ENCODE measurements at regions not wholly inside any gene's neighbourhood (a gene's known extent, or its start where the extent isn't known, plus 50 kb on each side); places are given as distances from the start of the nearest gene placed in this dataset.

DNA sequence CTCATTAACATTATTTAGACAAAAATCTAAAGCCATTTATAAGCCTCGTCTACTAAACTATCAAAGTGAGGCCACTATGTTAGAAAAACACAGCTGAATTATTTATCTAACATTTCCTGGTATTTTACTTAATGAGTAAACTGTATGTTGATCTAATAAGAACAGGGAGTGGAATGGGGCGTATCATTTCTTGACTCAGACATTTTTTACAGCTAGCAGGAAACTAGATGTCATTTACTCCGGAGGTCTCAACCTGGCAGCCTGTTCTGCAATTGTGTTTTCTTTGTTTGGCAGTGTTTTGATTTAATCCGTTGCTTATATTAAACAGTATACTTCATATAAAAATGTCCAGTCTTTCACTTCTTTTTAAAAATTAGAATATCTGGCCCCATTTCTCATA, 79.1 kb upstream of the ABI3BP start:
- ChIA-PET POLR2A (no interaction called here), CTCF (interaction anchor here (1.2 to 1.5 kb wide), 2 partner anchors 13 to 564 kb away, joined by 3 to 5 read pairs; no protein-coding TSS in a partner anchor)
- no peak for DNase-seq (ENCODE audit: extremely low spot score)
- TF ChIP-seq, protein P1, sequence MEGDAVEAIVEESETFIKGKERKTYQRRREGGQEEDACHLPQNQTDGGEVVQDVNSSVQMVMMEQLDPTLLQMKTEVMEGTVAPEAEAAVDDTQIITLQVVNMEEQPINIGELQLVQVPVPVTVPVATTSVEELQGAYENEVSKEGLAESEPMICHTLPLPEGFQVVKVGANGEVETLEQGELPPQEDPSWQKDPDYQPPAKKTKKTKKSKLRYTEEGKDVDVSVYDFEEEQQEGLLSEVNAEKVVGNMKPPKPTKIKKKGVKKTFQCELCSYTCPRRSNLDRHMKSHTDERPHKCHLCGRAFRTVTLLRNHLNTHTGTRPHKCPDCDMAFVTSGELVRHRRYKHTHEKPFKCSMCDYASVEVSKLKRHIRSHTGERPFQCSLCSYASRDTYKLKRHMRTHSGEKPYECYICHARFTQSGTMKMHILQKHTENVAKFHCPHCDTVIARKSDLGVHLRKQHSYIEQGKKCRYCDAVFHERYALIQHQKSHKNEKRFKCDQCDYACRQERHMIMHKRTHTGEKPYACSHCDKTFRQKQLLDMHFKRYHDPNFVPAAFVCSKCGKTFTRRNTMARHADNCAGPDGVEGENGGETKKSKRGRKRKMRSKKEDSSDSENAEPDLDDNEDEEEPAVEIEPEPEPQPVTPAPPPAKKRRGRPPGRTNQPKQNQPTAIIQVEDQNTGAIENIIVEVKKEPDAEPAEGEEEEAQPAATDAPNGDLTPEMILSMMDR (IDR thresholded peaks at IDR 0.05; ENCODE audit: control extremely low read depth, extremely low read depth, low read depth, missing control alignments) = no peak

DNA sequence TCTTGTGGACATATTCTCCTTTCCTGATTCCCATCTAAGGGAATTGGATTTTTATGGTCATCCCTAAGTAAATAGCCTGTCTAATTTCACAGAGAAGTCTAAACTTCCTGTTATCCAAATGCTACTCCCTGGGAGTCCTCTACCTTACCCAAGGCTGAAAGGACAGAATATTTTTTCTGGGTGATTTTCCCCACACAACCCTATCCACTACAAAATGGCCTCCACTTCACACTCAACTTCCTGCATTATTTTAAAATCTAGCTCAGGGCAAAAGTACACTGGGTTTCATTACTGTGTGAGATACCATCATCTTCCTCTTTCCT, 77.5 kb upstream of the ABI3BP start:
- TF ChIP-seq, protein P1 (IDR thresholded peaks at IDR 0.05; ENCODE audit: control extremely low read depth, extremely low read depth, low read depth, missing control alignments) = no peak
- ChIA-PET POLR2A (no interaction called here), CTCF (interaction anchor here (0.7 to 3.0 kb wide), 12 partner anchors 36 to 620 kb away, joined by 3 to 13 read pairs (median 4); no protein-coding TSS in a partner anchor)
- DNase-seq (ENCODE audit: extremely low spot score) = no peak

DNA sequence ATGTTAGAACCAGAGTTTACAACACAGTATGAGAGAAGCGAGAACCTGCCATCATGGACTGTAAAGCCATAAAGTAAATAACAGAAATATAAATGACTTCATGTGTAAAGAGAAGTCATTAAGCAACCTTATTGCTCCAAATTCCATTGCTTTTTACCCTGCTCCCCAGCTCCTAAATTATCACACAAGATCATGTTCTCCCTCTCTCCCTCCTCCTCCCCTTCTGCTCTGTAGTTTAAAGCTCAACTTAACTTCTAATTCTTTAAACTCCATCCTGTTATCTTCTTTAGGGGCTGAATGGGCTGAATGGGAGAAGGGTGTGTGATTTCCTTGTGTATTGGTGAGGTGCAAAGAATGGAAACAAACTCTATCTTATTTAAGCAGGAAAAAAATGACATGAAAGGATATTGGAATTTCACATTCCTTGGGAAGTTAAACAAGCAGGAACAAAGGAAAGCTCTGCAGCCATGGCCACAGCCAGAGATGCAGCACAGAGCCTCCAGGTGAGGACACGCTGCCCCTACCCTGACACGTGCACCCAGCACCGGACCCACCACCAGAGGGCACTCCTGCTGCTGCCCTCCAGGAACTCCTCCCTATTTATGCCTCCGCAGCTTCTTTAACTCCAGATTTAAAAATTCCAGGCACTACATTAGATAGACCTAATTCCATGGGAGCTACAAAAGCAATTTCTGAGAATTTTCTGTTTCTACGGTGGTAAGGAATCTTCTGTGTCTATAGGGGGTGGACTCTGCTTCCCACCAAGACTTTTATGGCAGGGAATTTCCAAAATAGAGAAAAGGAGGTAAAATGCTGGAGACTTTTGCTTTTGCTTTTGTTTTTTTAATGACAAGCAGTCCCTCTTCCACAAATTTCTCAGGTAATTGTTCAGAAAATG, 76.9 kb upstream of the ABI3BP start:
- TF ChIP-seq, protein P1 (IDR thresholded peaks at IDR 0.05; ENCODE audit: control extremely low read depth, extremely low read depth, low read depth, missing control alignments) = peak; percentile 66
- ChIA-PET POLR2A (no interaction called here), CTCF (interaction anchor here (0.7 to 3.0 kb wide), 15 partner anchors 8 to 621 kb away, joined by 3 to 13 read pairs (median 3); no protein-coding TSS in a partner anchor)
- DNase-seq (ENCODE audit: extremely low spot score) = peak; percentile 52

DNA sequence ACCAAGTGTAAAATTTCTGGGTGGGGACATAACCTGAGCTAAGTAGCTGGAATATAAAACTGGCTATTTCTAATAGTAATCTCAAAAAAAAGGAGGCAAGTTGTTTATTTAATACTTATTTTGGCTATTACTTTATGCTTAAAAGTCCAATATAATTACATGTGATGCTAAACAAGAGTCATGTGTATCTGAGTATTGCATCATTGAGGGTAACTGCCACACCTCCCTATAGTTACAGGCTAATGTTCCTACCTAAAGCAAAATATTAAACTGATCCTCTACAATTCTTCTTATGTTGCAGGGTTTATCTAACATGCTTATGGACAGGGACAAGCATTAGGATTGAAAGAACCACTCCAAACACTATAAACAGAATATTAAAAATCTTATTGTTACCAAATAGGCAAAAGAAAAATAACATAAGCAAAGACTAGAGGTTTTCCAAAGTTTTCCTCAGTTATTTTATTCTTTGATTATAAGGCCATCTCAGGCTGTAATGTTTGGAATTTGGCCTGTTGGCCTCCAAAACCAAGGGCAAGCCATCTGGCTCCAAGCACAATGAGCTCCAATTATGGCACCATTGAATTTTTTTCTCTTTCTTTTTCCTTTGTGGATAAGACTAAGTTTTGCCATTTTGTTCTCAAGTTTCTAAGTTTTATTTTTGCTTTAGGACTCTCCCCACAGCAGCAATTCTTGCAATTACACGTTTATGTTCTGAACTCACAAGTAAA, 75.8 kb upstream of the ABI3BP start:
- TF ChIP-seq, protein P1 (IDR thresholded peaks at IDR 0.05; ENCODE audit: control extremely low read depth, extremely low read depth, low read depth, missing control alignments) = no peak
- POLR2A ChIA-PET = no interaction called here
- CTCF ChIA-PET = interaction anchor here (1.2 to 3.0 kb wide), 7 partner anchors 9 to 622 kb away, joined by 3 to 13 read pairs (median 6); no protein-coding TSS in a partner anchor
- DNase-seq (ENCODE audit: extremely low spot score) = no peak

DNA sequence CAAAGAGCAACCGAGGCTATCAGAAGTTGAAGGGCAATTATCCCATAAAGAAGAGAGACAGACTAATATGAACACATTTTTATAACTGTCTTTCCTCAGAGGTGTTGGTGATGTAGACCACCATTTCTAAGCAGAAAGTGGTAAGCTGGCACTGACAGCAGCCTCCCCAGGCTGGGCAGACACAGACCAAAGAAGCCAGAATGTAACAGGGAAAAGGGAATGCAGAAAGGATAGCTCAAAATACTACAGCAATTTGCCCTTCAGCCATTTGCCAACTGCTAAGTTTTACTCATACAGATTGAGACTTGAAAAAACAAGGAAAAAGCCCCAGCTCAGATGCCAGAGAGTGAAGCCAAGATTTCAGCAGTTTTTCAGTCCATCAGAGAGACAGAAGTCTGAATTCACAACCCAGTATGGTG, 73.5 kb upstream of the ABI3BP start:
- POLR2A ChIA-PET = no interaction called here
- TF ChIP-seq, protein P1 (IDR thresholded peaks at IDR 0.05; ENCODE audit: control extremely low read depth, extremely low read depth, low read depth, missing control alignments) = no peak
- no peak for DNase-seq (ENCODE audit: extremely low spot score)
- CTCF ChIA-PET = no interaction called here

DNA sequence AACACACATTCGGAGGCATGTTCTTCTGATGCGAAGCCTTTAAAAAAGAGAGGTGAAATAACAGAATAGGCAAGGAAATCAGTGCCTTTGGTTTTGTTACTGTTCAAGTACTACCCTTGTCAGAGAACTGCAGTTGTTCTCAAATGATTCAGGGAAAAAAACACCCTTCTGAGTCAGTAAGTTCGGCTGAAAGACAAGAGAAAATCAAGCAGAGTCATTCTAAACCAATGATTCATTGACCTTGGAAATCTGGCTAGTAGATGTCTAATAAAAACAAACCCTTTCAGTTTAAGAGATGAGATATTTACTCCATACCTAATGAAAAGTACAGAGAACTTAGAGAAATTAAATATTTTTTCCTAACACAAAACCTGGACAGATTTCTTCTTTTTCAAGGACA, 72.7 kb upstream of the ABI3BP start:
- no peak for DNase-seq (ENCODE audit: extremely low spot score)
- TF ChIP-seq, protein P1 (IDR thresholded peaks at IDR 0.05; ENCODE audit: control extremely low read depth, extremely low read depth, low read depth, missing control alignments) = no peak
- ChIA-PET POLR2A (no interaction called here), CTCF (interaction anchor here (1.0 kb wide), 1 partner anchor 318 kb away, joined by 3 read pairs; no protein-coding TSS in a partner anchor)
